Midbrain (tissue), 1 donor: ENCODE measurements at regions not wholly inside any gene's neighbourhood (a gene's known extent, or its start where the extent isn't known, plus 50 kb on each side); places are given as distances from the start of the nearest gene placed in this dataset.
"Not testable (repeated sequence)": the region's sequence is repeated elsewhere in the genome, so short reads cannot be mapped to it uniquely, and the experiment has no call there.

Experiments
- DNase-seq: peaks from one replicate; lab custom pipeline; 2025; lab: John Stamatoyannopoulos, UW

DNA sequence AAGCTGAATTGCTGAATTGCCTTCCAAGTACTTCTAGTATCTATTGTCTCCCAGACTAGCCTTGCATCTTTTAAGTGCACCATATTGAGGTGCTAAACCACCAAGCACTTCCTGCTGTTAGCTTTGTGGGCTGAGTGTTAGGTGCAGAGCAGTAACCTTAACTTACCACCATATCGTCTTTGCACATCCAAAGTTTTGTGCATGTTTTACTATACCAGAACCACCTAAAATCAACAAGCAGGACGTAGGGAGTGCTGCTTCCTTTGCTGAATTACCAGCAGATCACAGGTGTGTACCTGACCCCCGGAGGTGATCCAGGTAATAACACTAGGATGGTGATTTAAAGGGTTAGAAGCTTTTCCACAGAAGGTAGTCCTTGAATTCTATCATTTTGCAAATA is 359.9 kb upstream of the HNRNPA3 start:
- DNase-seq, result no peak

DNA sequence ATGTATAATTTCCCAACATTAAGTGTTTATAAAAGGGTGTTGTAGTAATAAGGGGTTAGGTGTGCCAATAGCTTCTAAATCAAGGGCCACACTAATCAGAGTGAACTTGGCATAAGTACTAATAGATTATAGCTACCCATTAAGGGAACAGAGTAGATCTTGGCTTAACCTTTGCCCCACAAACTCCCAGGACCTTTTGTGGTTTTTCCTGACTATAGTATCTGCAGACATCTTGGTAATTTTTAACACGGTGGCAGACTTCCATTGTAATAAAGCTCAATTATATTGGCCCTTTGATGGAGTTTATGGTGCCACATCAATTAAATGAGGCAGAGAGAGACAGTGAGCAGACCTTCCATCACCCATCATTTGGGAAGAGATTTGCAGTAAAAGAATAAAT is 358.5 kb upstream of the HNRNPA3 start:
- DNase-seq, result no peak

DNA sequence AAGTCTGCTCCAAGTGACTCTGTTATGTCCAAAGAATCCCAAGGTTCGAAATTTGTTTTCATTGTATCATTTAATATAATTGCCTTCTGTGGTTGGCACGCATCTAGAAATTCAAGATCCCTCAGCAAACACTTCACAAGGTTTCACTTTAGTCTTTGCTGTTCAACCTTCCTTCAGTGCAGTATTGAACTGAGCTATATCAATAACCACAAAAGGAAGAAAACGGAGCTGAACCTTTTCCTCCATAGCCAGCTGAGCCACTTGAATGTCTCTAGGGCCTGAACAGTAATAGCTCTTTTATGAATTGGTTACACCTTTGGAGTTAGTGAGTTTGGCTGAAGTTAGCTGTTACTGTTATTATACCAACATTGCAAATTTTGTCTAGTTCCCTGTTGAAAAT is 357.7 kb upstream of the HNRNPA3 start:
- no peak for DNase-seq

DNA sequence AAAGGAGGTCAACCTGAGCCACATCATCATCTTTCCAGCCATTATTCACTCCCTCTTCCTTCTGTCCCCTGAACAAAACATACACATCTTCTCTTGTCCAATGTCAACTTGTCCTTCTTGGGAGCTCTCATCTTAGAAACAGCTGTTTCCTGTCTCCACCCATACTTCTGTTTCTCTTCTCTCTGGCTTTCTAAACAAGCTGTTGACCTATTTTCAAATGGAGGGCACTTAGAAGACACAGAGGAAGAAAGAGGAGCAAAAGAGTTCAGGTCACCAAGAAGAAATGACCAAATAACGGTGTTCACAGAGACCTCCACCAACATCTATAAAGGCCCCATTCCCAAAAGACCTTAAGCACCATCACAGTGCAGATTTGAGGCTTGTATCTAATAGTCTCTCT is 355.9 kb upstream of the HNRNPA3 start:
- no peak for DNase-seq

DNA sequence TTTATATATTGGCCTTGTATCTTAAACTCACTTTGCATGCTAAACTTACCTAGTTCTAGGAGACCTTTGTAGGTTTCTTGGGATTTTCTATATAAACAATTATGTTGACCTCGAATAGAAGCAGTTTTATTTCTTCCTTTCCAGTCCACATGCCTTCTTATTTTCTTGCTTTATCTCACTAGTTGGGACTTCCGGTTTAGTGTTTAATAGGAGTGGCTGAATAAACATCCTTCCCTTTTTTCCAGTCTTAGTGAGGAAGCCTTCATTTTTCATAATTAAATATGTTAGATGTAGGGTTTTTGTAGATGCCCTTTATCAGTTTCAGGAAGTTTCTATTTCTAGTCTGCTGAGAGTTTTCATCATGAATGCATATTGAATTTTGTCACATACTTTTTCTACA is 347.3 kb upstream of the HNRNPA3 start:
- DNase-seq, result no peak

DNA sequence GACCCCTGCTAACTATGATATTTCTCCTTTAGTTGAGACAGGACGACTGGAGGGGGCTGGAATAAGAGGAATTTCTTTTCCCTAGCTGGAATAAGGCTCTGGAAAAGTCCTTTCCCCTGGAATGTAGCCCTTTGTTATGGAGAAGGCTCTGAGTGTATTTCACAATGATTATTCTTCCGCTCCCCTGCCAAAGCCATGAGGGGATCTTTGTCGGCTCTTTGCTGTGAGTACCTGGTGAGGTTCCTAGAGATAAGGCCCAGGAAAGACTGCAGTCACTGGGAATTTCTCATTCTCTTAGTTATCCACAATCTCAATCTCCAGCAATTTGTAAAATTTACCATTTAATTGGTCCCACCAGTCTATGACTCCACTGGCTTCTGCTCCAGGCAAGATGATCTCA is 340.2 kb upstream of the HNRNPA3 start:
- no peak for DNase-seq

DNA sequence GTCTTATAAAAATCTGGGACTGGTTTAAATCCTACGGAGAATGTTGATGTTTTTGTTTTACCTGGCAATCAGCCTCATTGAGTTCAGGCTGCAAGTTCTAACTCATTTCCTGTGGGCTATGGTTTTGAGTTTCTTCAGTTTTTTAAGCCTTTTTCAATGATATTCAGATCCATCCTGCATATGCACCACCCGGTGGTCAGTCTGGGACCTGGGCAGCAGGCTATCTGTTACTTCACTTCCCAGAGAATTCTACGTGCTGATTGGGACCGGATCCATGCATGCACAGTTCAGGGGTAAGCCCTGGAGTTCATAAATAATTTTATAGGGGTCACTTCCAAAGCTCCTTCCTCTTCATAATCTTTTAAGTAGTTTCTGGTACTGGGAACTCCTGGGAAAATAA is 339.2 kb upstream of the HNRNPA3 start:
- no peak for DNase-seq

DNA sequence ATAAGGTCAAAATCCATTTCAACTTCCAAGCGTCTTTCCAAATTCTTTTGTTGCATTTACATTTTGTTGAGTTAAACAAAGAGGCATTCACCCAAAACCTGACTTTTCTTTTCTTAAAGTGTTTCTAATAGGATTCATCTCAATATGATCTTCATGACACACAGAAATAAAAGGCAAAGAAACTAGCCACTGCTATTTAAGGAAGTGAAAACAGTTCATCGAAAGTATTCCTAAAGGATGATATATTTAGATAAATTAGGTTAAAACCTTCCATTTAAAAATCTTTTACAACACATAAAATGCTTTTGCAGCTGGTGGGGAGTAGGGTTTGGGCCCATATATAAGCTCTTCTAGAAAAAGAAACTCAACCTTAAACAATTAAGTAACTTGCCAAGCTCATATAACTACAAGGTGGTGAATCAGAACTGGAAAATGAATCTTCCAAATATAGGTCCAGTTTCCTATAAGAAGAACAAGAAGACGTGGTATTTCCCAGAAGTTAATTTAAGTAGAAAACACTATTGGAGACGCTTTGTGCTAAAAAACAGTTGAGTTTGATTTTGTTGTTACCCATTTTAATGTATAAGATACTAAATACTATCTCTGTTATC is 336.0 kb upstream of the HNRNPA3 start:
- no peak for DNase-seq

DNA sequence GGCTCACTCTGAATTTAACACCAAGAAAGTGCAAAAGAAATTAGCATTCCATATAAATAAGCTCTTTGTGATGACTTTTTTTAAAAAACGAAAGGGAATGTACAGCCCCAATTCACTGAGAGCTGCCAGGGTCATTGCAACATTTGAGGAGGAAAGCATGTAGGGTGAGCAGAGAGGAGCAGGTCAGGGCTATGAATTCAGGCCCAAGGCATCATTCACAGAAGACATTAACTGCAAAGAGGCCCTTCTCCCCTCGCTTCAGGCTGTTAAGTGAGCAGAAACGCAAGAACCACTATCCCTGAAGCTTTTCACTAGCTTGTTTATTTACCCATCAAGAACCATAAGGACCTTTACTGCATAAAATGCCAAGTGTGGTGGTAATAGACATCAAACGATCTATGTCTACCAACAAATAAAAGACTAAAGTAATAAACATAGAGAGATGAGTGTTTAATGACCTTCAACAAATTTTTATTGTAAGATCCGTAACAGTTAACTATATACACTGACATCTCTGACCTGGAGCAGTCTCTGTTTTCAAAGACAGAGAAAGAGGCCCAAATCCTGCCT is 333.1 kb upstream of the HNRNPA3 start:
- no peak for DNase-seq

DNA sequence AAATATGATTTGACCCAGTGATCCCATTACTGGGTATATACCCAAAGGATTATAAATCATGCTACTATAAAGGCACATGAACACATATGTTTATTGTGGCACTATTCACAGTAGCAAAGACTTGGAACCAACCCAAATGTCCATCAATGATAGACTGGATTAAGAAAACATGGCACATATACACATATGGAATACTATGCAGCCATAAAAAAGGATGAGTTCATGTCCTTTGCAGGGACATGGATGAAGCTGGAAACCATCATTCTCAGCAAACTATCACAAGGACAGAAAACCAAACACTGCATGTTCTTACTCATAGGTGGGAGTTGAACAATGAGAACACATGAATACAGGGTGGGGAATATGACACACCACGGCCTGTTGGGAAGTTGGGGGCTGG is 330.5 kb upstream of the HNRNPA3 start:
- not testable (repeated sequence) for DNase-seq

DNA sequence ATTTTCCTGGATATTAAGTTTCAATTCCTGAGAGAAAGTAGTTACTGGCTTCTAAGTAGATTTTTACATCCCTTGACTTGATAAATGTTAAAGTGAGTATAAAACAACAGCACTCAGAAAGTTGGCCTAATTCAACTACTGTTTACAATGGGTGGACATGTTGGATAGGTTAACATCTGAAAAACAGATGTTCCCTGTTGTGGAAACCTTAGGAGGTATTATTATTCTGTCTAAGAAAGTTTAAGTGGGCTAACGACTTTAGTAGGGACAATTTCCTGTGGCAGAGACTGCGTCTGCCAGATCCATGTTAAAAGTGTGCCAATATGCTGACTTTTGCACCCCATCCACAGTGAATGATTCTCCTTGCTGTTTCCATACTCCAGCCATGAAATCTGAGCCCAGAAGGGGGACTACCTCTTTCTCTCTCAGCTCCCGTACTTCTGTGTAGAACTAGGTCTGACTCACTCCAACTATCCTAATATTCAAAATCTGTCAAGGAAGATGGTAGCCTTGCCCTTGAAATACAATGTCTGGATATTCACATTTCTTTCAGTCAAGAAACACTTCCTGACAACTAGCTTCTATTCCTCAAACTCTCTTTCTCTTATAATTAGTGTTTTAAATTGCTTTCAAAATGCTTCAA is 327.5 kb upstream of the HNRNPA3 start:
- DNase-seq, result no peak

DNA sequence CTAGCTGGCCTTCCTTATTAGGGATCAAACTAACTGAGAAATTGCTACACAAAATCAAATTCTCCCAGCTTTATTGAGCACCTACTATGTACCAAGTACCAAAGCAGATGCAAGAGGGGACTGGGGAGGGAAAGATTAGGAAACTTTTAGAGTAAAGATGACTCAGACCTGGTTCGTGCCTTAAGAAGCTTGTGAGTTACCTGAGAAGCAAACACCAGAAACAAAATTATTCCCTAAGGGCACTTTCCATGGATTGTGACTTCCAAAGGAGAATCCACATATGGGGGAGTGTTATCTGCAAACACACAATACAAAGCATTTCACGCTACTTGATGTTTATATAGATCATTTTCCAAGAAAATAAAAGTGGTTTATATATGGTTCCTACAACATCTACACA is 326.9 kb upstream of the HNRNPA3 start:
- no peak for DNase-seq

DNA sequence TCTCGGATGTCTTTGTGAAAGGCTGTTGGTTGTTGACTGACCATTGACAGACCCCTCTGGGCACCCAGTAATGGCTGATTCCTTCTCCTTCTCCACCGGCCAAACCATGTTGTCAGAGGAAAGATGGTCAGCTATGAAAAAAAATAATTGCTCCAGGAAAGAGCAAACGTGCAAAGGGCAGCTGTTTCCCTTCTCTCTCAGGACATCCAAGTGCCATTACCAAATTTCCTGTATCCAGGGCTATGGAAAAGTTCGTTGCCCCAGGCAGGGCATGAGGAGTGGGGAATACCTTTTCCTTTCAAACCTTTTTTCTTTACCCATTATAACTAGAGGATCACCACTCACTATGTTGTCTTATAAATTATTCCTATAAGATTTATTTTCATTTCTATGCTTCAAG is 321.5 kb upstream of the HNRNPA3 start:
- DNase-seq, result no peak

DNA sequence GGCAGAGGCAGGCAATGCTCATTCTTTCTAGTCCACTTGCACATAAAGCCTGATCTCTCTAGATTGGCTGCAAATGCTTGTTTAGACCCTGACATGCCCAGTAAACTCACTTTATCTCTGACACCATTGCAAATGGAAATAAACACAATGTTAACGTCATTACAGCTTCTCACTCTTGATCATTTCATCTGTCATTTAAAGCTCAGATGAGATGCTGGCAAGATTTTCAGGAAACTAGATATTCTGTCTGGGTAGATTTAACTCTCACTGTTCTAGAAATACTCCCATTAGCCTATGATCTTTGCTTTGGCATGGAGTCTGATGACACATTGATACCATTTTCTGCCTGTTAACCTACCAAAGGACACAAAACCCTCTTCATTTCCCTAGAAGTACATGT is 320.7 kb upstream of the HNRNPA3 start:
- no peak for DNase-seq

DNA sequence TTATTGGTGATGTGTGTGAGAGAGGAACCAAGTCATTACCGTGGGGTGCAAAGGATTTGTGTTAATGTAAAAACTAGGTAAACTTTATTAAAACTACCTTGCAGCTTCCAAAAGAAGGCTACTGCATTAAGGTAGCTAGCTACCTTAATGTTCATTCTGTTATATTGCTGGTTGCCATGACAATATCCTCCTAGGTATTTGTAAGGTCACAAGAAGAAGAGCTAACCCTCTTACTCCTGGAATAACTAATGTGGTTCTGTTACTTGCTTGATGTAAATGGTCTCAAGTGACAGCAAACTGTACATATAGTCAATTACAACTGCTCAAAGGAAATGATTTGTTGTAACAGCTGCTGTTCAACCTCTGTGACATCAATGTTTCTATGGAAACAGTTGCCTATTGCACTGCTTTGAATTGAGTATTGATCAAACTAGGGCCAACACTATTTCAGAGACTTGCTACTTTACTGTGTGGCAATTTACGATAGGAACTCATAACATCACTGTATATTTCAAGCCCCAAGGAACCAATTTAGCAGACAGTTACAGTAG is 319.8 kb upstream of the HNRNPA3 start:
- DNase-seq, result no peak

DNA sequence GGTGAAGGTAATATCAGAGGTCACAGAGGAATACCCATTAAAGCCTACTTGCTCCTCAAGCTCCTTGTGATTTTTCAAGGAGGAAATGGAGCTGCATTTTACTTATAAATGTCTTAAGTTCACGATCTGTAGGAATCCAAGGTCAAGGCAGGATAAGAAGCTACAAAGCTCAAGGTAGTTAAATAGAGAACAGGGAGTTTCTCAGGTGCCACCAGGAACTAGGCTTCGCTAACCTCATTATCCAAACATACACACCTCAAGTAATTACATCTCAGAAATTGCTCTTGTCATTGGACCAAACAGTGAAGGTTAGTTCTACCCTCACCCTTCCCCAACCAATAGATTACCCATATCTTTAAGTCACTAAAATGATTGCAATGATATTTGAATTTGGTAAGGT is 317.4 kb upstream of the HNRNPA3 start:
- no peak for DNase-seq

DNA sequence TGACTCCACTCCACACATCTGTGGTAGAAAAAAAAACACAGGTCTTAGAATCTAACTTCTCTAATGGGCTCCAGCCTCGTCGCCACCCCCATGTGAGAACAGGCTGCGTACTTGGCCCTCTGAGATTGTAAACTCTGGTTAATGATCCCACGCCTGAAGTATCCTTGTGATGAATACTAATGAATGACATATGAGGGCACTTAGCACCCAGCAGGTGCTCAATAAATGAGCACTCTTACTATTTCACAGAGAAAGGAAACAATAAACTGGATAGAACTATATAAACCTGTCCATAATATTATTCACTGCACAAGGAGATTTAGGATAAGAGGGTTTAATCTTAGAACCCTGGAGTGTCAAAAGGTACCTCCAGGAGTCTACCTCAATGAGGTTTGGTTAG is 310.1 kb upstream of the HNRNPA3 start:
- DNase-seq, result no peak

DNA sequence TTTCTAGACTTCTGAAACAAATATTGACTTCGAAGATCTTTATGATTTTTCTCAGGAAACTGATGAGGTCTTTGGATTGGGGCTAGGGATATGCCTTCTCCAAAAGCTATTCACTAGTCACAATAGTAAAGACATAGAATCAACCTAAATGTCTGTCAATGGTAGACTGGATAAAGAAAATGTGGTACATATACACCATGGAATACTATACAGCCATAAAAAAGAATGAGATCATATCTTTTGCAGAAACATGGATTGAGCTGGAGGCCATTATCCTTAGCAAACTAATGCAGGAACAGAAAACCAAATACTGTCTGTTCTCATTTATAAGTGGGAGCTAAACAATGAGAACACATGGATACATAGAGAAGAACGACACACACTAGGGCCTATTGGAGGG is 308.5 kb upstream of the HNRNPA3 start:
- not testable (repeated sequence) for DNase-seq

DNA sequence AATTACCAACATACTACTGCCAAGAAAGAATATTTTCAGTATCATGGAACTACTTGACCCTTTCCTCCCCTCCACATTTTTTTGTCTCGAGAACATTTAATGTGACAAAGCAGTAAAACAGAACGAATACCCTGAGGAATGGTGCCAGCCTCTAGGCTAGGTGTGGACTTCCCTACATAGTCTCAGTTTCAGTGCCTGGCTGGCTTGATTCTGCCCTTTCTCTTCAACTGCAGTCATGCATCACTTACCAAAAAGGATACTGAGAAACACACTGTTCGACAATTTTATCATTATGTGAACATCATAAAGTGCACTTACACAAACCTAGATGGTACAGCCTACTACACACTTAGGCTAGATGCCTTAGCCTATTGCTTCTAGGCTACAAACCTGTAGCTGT is 305.3 kb upstream of the HNRNPA3 start:
- no peak for DNase-seq

DNA sequence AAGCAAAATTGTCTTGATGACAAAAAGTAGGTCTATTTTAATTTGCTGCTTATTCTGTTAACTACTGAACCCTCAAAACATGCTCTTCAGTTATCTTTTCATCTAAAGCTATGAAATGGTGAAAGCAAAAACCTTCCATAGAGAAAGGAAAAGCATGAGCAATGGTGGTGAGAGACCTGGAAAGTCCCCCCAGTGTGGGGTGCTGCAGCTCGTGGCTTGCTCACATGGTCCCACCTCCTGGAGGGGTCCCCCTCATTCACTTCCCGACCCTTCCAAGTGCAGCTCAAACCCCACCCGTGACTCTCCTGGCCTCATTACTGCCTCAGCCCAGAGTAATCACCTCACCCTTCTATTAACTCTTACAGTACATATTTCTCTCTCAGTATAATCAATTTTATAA is 301.8 kb upstream of the HNRNPA3 start:
- DNase-seq, result no peak

DNA sequence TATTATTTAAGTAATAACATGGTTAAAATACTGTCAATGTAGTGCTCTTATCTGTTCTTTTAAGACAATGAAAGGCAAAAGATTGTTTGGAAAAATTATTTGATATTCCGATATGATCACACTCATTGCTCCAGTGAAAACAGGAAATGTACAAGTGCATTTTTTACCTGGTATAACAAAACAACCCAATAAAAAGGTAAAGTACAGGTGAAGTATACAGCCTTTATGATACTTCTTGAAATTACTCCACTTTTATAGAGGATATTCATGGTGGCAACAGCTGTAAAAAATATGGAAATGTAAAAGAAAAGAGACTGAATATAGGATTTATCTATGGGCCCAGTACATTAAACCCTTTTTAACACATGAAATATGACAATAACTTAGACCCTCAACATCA is 298.6 kb upstream of the HNRNPA3 start:
- no peak for DNase-seq

DNA sequence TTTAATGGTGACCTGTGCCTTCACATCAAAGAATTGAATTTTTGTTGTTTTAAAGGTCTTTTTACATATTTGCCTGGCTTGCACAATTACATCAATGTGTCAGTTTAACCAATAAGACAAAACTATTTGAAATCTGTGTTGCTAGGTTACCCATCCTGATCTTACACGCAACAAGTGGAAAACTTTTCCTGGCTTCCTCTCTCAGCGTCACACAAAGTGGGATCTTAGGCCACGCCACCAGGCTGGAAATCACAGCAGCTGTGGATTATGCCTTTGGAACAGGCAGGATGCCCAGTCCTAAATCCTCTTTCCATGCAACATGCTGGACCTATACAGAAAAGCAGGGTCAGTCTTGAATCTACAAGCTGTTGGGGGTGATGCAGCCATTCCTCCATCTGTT is 298.2 kb upstream of the HNRNPA3 start:
- no peak for DNase-seq

DNA sequence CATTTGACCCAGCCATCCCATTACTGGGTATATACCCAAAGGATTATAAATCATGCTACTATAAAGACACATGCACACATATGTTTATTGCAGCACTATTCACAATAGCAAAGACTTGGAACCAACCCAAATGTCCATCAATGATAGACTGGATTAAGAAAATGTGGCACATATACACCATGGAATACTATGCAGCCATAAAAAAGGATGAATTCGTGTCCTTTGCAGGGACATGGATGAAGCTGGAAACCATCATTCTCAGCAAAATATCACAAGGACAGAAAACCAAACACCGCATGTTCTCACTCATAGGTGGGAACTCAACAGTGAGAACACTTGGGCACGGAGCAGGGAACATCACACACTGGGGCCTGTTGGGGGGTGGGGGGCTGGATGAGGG is 290.0 kb upstream of the HNRNPA3 start:
- not testable (repeated sequence) for DNase-seq

DNA sequence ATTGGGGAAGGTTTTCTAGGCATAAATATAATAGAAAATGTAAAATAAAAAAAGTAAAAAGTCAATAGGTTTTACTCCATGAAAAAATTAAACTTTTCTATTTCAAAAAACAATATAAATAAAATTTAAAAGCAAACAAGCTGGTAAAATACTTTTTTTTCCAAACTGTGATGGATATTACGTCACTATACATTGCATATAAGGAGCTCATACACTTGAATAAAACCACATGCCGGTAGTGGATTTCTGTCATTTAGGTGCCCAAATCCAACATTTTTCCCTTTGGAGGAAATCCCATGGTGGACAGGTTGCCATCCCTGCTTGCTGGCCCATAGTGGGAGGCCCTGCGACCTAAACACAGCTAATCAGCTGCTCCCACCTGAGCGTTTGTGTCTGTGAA is 289.4 kb upstream of the HNRNPA3 start:
- no peak for DNase-seq
